OCI-M2 (cell line): ENCODE measurements at regions not wholly inside any gene's neighbourhood (a gene's known extent, or its start where the extent isn't known, plus 50 kb on each side); places are given as distances from the start of the nearest gene placed in this dataset.

ENCODE experiments used
- DNase-seq: peaks from one replicate; lab custom pipeline; 2025; ENCODE audit not compliant: unreplicated experiment; lab: John Stamatoyannopoulos, UW

DNA sequence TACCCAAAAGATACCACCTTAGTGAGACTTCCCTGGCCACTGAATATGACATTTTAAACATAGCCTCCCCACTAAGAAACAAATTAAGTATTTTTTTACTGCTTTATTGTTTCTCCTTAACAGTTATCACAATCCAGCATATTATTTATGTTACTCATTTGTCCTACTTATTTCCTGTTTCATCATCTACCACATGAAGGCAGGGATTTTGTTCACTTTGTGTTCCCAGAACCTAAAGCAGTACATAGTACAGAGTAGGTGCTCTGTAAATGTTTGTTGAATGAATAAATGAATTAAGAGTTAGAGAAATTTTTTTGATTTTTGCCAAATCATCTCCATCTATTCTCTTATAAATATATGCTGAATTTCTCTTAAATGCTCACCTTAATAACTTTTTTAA, 318.4 kb upstream of the GIMD1 start:
- no peak for DNase-seq

- no peak for DNase-seq
Observed at GRCh38 chr4:106681381-106681921, 312.9 kb upstream of the GIMD1 start.

DNA sequence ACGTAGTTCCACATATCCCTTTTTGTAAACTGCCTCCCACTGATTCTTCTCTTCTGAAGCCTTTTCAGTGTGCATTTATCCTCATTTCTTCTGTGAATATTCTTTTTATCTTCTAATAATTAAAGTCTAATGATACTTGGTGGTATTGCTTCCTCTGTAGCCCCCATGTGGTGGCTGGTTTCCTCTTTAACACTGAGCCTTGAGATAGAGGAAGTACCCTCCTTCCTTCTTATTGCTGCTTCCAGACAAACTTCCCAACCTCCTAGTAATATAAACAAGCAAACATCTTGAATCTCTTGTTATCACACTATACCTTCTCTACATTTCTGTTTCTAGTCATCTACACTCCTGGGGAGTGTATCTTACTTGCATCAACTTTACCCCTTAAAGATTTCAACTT, 310.5 kb upstream of the GIMD1 start:
- DNase-seq = no peak

DNA sequence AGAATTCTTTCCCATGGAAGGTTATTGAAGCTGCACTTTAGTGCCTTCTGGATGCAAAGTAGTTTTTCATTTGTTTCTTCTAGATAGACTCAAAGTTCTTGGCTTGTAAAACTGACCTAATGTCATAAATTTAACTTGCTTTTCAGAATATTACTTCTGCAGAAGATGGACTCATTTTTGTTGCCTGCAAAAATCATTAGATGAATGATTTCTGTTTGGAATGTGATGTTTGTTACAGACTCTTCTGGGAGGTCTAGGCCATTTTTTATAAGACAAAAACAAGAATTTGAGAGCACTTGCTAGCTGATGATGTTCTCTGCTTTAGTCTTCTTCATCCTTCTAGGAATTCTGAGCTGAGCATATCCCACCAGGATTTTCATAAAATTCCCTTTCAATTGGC, 308.6 kb upstream of the GIMD1 start:
- no peak for DNase-seq

GRCh38 chr4:106676173-106676921, 307.8 kb upstream of the GIMD1 start:
- DNase-seq = no peak

GRCh38 chr4:106671716-106672115, 303.1 kb upstream of the GIMD1 start:
- DNase-seq = no peak

GRCh38 chr4:106670976-106671375, 302.4 kb upstream of the GIMD1 start:
- no peak for DNase-seq

DNA sequence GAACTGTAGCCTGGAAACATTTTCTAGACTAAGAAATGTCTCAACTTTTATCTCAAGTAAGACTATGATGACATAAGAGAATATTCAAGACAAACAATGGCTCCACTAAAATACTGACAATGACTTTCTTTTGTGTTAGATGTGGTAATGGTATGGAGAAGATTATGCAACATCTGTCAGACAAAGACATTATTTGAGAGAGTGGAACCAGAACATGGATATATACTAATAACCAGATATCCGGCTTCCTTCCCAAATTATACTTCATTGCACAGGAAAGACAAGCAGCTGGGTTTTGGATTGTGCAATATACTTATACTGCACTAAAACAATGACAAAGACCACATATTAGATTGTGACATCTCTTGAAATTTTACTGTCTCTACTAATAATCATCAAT, 290.8 kb upstream of the GIMD1 start:
- no peak for DNase-seq

- DNase-seq = no peak
Observed at GRCh38 chr4:106652095-106652494, 283.5 kb upstream of the GIMD1 start.

GRCh38 chr4:106650701-106651100, 282.1 kb upstream of the GIMD1 start:
- DNase-seq = no peak

GRCh38 chr4:106647451-106647850, 278.9 kb upstream of the GIMD1 start:
- DNase-seq = no peak

DNA sequence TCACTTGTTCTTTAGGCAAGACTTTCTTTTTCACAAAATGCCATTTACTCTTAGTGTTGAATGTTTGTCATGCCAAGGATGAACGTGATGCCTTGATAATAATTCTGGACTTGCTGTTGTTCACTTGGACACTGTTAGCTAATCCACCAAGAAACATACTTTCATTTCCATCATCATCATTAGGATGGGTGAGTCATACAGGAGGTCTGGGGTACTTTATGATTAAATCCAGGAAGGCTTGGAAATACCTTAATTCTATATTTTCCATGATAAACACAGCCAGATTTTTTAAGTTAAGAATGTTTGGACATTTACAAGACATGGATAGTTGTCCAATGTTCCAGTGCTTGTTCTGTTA, 260.7 kb upstream of the GIMD1 start:
- no peak for DNase-seq

- DNase-seq = no peak
Observed at GRCh38 chr4:106628586-106629267, 260.1 kb upstream of the GIMD1 start.

- no peak for DNase-seq
Observed at GRCh38 chr4:106627051-106627450, 258.5 kb upstream of the GIMD1 start.

- DNase-seq = no peak
Observed at GRCh38 chr4:106624671-106625070, 256.1 kb upstream of the GIMD1 start.

DNA sequence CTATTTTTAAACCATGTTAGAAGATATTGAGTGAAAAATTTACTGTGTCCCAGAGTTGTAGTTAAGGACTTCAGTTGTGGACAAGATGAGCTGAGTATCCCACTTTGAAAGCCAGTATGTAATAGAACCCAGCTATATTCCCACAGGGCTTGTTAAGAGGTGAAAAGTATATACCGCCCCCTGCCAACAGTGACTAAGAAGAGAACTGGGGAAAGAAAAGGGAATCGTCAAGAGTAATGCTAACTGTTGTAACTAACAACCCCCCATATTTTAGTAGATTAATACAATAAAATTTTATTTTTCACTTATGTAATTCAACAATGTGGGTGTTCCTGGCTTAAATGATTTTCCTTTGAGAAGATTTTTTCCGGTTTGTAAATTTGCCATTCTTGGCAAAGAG, 250.4 kb upstream of the GIMD1 start:
- DNase-seq = no peak

DNA sequence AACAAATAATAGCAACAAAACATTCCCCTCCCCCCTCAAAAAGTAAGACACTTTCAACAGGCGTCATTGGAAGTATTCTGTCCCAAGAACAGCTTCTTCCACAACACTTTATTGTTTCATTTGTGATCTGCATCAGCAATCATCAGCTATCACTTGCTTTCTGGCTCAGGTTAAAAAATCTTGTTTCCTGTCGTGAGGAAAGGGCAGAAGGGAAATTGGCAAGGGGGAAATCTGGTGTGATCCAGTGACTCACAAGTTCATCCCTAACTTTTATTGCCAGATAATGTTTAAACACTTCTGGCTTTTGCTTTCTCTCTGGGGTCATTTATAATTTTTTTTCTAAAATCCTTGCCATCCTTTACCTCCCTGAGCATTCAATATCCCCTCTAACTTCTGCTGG, 247.4 kb upstream of the GIMD1 start:
- DNase-seq = no peak

DNA sequence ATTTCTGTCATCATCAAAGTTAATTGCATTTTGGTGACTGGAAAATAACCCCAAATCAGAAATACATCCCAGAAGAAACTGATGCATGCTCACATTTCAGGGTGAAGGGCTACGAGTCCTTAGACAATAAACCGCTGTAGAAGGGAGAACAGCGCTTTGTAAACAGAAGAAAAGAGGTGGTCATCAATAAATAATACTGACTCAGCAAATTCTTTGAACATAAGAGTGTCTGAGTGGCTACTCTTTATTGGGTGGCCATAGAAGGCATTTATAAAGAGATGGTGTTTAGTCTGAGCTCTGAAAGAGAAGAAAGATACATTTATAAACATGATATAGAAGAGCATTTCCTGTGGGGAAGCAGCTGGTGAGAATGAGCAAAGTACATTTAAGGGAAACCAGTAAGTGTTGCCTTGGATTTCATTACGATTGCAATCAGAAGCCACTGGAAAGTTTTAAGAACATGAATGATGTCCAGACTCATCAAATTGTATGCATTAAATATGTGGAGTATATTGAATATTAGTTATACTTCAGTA, 246.9 kb upstream of the GIMD1 start:
- no peak for DNase-seq

DNA sequence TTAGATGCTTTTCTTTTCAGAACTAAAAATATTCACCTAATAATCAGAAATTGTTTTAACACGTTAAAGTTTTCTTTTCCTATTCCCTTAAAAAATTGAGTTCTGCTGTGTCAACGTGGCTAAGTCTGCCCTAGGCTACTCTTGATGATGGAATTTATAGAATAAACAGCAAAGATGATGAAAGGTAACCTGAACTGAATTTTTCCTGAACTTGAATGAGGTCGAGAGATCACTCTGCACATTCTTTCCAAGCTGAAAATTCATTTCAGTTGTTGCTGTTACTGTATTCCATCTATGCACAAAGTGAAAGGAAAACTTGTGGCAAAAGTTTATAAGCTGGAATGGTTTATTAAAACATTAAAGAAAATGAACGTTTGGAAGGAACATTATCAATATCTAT, 245.9 kb upstream of the GIMD1 start:
- DNase-seq = no peak

- DNase-seq = no peak
Observed at GRCh38 chr4:106609917-106610316, 241.3 kb upstream of the GIMD1 start.

GRCh38 chr4:106607558-106607957, 239.0 kb upstream of the GIMD1 start:
- no peak for DNase-seq

GRCh38 chr4:106604319-106605051, 235.9 kb upstream of the GIMD1 start:
- DNase-seq = no peak
